ENCODE measurements at regions not wholly inside any gene's neighbourhood (a gene's known extent, or its start where the extent isn't known, plus 50 kb on each side); places are given as distances from the start of the nearest gene placed in this dataset.

DNA sequence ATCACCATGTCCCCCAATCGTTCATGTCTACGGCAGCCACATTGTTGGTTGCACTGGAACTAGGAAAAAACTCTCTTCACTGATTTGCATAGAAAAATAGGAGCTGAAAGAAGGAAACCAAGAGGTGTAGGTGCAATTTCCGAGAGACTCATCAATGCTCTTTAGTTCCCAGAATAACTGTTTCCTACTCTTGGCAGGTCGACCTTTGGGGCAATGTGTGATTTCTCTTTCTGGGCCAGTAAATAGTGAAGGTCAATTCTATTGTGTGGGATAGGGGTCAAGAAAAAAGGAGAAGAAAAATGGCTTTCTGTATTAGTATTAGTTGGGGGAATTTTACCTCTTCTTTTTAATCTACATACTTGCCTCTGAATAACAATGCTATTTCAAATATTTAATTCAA is 55.9 kb upstream of the PDE5A start:
- Mint-ChIP-seq H3K4me1 (no peaks in the 10 kb centered on the region), H3K27ac (no peak overlapping the region), H3K36me3 (ENCODE audit: low read depth) (no peaks in the 10 kb centered on the region), H3K27me3 (no peaks in the 10 kb centered on the region), H3K4me3 (no peak overlapping the region), H3K9me3 (no peaks in the 10 kb centered on the region)
- intact Hi-C loops (cut with micrococcal nuclease), result no loop called here
- no peak for DNase-seq

DNA sequence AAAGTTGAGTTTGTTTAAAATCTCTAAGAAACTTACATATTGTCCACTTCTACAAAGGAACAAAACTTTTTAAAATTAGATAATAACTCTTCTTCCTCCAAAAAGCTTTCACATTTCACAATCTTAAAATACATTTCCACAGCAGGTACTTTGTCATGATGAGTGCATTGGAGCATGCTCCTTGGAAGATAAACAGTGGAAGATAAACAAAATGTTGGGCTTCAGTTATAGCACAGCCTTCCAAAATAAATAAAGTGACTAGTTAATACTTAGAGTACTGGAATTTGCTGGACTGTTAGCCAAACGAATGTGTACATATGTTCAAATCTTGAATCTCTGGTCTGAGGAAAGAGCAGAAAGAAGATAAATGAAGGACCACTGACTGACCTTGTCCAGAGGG is 54.9 kb upstream of the PDE5A start:
- H3K27me3 Mint-ChIP-seq, result no peaks in the 10 kb centered on the region
- no peak for DNase-seq
- no peaks in the 10 kb centered on the region for H3K9me3 Mint-ChIP-seq
- no peak overlapping the region for H3K27ac Mint-ChIP-seq
- H3K4me3 Mint-ChIP-seq, result no peak overlapping the region
- H3K4me1 Mint-ChIP-seq, result no peaks in the 10 kb centered on the region
- H3K36me3 Mint-ChIP-seq (ENCODE audit: low read depth), result no peaks in the 10 kb centered on the region
- intact Hi-C loops (cut with micrococcal nuclease), result no loop called here

DNA sequence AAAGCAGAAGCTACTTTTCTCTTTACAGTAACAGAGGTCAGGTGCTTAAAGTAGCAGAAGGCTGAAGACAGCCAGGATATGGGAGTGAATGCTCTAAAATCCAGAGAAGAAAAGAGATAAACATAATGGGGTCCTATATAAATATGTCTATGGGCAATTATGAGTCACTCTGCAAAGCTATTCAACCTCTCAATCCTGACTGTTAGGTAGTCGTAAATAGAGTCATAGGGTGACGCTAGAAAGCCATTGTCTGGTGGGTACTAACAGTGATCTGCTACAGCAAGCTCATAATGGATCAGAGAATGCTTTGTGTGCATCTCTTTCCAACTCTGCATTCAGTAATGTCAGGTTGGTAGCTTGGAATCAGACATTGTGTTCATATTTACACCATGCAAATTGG is 53.5 kb upstream of the PDE5A start:
- H3K4me1 Mint-ChIP-seq, result no peaks in the 10 kb centered on the region
- H3K9me3 Mint-ChIP-seq, result no peaks in the 10 kb centered on the region
- no peaks in the 10 kb centered on the region for H3K27me3 Mint-ChIP-seq
- H3K4me3 Mint-ChIP-seq, result no peak overlapping the region
- DNase-seq, result no peak
- no peaks in the 10 kb centered on the region for H3K36me3 Mint-ChIP-seq (ENCODE audit: low read depth)
- intact Hi-C loops (cut with micrococcal nuclease), result no loop called here
- no peak overlapping the region for H3K27ac Mint-ChIP-seq

DNA sequence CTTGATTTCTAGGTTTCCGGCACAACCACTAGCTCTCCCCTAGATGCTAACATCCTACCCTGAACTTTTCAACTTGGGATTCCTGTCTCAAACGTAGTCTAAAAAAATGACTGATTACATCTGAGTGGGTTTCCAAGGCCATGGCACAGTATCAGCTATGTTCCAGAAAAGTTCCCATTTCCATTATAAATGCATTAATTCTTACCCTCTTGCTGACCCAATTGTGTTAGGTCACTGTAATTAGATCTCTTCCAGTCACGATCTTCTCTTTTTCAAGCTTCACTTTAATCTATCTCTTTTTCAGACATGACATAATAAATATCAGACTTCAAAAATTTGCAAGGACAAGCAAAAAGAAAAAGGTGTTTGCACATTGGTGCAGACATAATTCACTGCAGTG is 50.6 kb upstream of the PDE5A start:
- Mint-ChIP-seq H3K9me3 (no peaks in the 10 kb centered on the region), H3K4me3 (no peak overlapping the region), H3K27me3 (no peaks in the 10 kb centered on the region), H3K36me3 (ENCODE audit: low read depth) (no peaks in the 10 kb centered on the region), H3K4me1 (no peaks in the 10 kb centered on the region), H3K27ac (no peak overlapping the region)
- intact Hi-C loops (cut with micrococcal nuclease), result no loop called here
- DNase-seq, result no peak

DNA sequence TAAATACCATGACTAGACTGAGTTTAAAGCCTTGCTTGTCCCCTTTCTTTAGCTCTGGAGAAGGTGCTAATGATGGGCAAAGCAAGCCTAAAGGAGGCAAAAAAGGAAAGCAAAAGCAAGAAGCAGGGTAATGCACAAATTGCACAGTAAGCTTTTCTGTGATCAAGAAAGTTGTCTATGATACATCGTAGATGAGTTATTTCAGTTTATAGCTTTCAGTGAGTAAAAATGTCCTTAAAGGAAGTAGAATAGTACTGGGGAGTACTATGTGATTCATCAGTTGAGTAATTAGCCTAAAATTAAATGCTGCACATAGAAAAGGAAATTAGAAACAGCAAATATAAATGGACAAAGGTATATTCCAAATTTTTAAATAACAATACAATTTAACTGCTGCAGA is 50.2 kb upstream of the PDE5A start:
- Mint-ChIP-seq H3K4me3 (no peak overlapping the region), H3K36me3 (ENCODE audit: low read depth) (no peaks in the 10 kb centered on the region), H3K27ac (no peak overlapping the region), H3K9me3 (no peaks in the 10 kb centered on the region), H3K4me1 (no peaks in the 10 kb centered on the region), H3K27me3 (no peaks in the 10 kb centered on the region)
- intact Hi-C loops (cut with micrococcal nuclease), result no loop called here
- no peak for DNase-seq
